ENCODE measurements at regions not wholly inside any gene's neighbourhood (a gene's known extent, or its start where the extent isn't known, plus 50 kb on each side); places are given as distances from the start of the nearest gene placed in this dataset.
"Not testable (repeated sequence)": the region's sequence is repeated elsewhere in the genome, so short reads cannot be mapped to it uniquely, and the experiment has no call there.

- Histone ChIP-seq H3K9ac (ENCODE audit: low read length) (no peak overlapping the region), H3K36me3 (ENCODE audit: low read length) (no peaks in the 10 kb centered on the region), H3K27me3 (ENCODE audit: low read length) (no peaks in the 10 kb centered on the region; the same call in 1 of the 2 replicates), H4K20me1 (ENCODE audit: low read depth, low read length) (no peaks in the 10 kb centered on the region), H3K4me3 (ENCODE audit: insufficient read depth, low read length, poor library complexity, severe bottlenecking) (no peak overlapping the region), H3K9me3 (ENCODE audit: insufficient read depth, low read length) (no peaks in the 10 kb centered on the region), H3K4me2 (ENCODE audit: low read depth, low read length, poor library complexity, severe bottlenecking) (no peak overlapping the region), H3F3A (ENCODE audit: insufficient read depth) (no peaks in the 10 kb centered on the region), H2AFZ (ENCODE audit: low read depth, low read length, severe bottlenecking) (no peak overlapping the region), H3K79me2 (ENCODE audit: insufficient read depth, low read length) (no peaks in the 10 kb centered on the region), H3K27ac (ENCODE audit: low read depth, low read length) (no peak overlapping the region), H3K9me2 (replicated peaks; ENCODE audit: insufficient read depth, low read length) (no peaks in the 10 kb centered on the region)
- TF ChIP-seq, protein P1, sequence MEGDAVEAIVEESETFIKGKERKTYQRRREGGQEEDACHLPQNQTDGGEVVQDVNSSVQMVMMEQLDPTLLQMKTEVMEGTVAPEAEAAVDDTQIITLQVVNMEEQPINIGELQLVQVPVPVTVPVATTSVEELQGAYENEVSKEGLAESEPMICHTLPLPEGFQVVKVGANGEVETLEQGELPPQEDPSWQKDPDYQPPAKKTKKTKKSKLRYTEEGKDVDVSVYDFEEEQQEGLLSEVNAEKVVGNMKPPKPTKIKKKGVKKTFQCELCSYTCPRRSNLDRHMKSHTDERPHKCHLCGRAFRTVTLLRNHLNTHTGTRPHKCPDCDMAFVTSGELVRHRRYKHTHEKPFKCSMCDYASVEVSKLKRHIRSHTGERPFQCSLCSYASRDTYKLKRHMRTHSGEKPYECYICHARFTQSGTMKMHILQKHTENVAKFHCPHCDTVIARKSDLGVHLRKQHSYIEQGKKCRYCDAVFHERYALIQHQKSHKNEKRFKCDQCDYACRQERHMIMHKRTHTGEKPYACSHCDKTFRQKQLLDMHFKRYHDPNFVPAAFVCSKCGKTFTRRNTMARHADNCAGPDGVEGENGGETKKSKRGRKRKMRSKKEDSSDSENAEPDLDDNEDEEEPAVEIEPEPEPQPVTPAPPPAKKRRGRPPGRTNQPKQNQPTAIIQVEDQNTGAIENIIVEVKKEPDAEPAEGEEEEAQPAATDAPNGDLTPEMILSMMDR (IDR thresholded peaks at IDR 0.05; ENCODE audit: insufficient read depth, low read length, poor library complexity, severe bottlenecking), result no peak
- no peak for TF ChIP-seq EZH2phosphoT487 (conservative IDR thresholded peaks at IDR 0.05; ENCODE audit: low read length)
Observed at GRCh38 chr4:19566041-19566440, 685.7 kb upstream of the SLIT2 start.

DNA sequence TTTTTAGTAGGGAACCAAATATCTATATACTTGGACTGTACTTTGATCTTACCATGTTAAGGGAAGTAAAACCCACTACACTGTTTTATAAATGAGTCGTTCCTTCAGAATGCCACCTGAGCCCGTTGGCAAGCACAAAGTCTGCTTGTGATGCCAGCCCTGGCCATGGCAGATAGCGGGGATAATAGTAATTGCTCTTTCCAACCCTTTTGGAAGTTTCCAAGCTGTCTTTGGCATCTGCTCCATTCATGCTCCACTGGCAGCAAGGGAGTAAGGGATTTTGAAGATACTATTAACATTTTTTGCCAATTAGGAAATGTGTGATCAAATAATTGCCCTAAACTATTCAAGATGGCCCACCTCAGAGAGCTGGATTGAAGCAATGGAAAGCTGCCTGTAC, 689.2 kb upstream of the SLIT2 start:
- Histone ChIP-seq H3K27me3 (ENCODE audit: low read length) (no peaks in the 10 kb centered on the region; the same call in 1 of the 2 replicates), H3K4me3 (ENCODE audit: insufficient read depth, low read length, poor library complexity, severe bottlenecking) (no peak overlapping the region), H3K9ac (ENCODE audit: low read length) (no peak overlapping the region), H3K36me3 (ENCODE audit: low read length) (no peaks in the 10 kb centered on the region), H3K79me2 (ENCODE audit: insufficient read depth, low read length) (no peaks in the 10 kb centered on the region), H4K20me1 (ENCODE audit: low read depth, low read length) (no peaks in the 10 kb centered on the region), H2AFZ (ENCODE audit: low read depth, low read length, severe bottlenecking) (no peak overlapping the region), H3K9me2 (replicated peaks; ENCODE audit: insufficient read depth, low read length) (no peaks in the 10 kb centered on the region), H3F3A (ENCODE audit: insufficient read depth) (no peaks in the 10 kb centered on the region), H3K4me2 (ENCODE audit: low read depth, low read length, poor library complexity, severe bottlenecking) (no peak overlapping the region), H3K9me3 (ENCODE audit: insufficient read depth, low read length) (no peaks in the 10 kb centered on the region), H3K27ac (ENCODE audit: low read depth, low read length) (no peak overlapping the region)
- no peak for TF ChIP-seq EZH2phosphoT487 (conservative IDR thresholded peaks at IDR 0.05; ENCODE audit: low read length)
- TF ChIP-seq, protein P1 (IDR thresholded peaks at IDR 0.05; ENCODE audit: insufficient read depth, low read length, poor library complexity, severe bottlenecking), result no peak

DNA sequence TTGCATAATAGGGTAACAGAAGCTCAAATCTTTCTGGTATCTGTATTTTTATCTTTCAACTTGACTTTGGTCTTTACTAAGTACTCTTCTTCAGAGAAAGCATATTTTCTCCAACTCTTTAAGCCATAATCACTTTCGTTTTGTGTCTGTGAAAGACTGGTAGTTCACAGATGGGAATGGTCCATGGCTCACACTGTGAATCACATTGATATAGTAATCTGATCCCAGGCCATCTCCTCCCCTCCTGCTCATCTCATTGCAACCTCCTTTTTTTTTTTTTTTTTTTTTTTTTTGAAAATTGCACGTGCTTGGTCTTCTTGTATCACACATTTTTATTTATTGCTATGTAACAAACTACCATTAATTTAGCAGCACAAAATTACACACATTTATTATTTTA, 694.5 kb upstream of the SLIT2 start:
- Histone ChIP-seq H3K4me3 (ENCODE audit: insufficient read depth, low read length, poor library complexity, severe bottlenecking) (no peak overlapping the region), H3K9me3 (ENCODE audit: insufficient read depth, low read length) (no peaks in the 10 kb centered on the region), H3K9me2 (replicated peaks; ENCODE audit: insufficient read depth, low read length) (no peaks in the 10 kb centered on the region), H2AFZ (ENCODE audit: low read depth, low read length, severe bottlenecking) (no peak overlapping the region), H3F3A (ENCODE audit: insufficient read depth) (no peaks in the 10 kb centered on the region), H3K4me2 (ENCODE audit: low read depth, low read length, poor library complexity, severe bottlenecking) (no peak overlapping the region), H4K20me1 (ENCODE audit: low read depth, low read length) (no peaks in the 10 kb centered on the region), H3K79me2 (ENCODE audit: insufficient read depth, low read length) (no peaks in the 10 kb centered on the region), H3K9ac (ENCODE audit: low read length) (no peak overlapping the region), H3K27ac (ENCODE audit: low read depth, low read length) (no peak overlapping the region), H3K27me3 (ENCODE audit: low read length) (no peaks in the 10 kb centered on the region; the same call in 1 of the 2 replicates), H3K36me3 (ENCODE audit: low read length) (no peaks in the 10 kb centered on the region)
- TF ChIP-seq, protein P1 (IDR thresholded peaks at IDR 0.05; ENCODE audit: insufficient read depth, low read length, poor library complexity, severe bottlenecking), result no peak
- TF ChIP-seq EZH2phosphoT487 (conservative IDR thresholded peaks at IDR 0.05; ENCODE audit: low read length), result no peak

- H3K4me3 ChIP-seq (ENCODE audit: insufficient read depth, low read length, poor library complexity, severe bottlenecking); H3K36me3 ChIP-seq (ENCODE audit: low read length); H3K9me2 ChIP-seq (replicated peaks; ENCODE audit: insufficient read depth, low read length); H2AFZ ChIP-seq (ENCODE audit: low read depth, low read length, severe bottlenecking); H3K4me2 ChIP-seq (ENCODE audit: low read depth, low read length, poor library complexity, severe bottlenecking); H3K79me2 ChIP-seq (ENCODE audit: insufficient read depth, low read length); H3K9me3 ChIP-seq (ENCODE audit: insufficient read depth, low read length); H3K27ac ChIP-seq (ENCODE audit: low read depth, low read length); H4K20me1 ChIP-seq (ENCODE audit: low read depth, low read length); H3K9ac ChIP-seq (ENCODE audit: low read length); H3K27me3 ChIP-seq (ENCODE audit: low read length); H3F3A ChIP-seq (ENCODE audit: insufficient read depth): not testable (repeated sequence)
Observed at GRCh38 chr4:19556276-19556675, 695.4 kb upstream of the SLIT2 start.

Data from SU-DHL-6 (cell line).